HG02759 (cell line): ENCODE measurements at regions not wholly inside any gene's neighbourhood (a gene's known extent, or its start where the extent isn't known, plus 50 kb on each side); places are given as distances from the start of the nearest gene placed in this dataset.

Source experiments
- ATAC-seq: cut with Tn5 transposase; IDR thresholded peaks from one replicate; pipeline ENCODE4 v1.9.1; 2021; ENCODE audit warnings: mild to moderate bottlenecking, moderate library complexity; ENCODE audit not compliant: unreplicated experiment

GRCh38 chr5:26239588-26239987 lies 798.8 kb downstream of the CDH9 start:
- ATAC-seq, result no peak

DNA sequence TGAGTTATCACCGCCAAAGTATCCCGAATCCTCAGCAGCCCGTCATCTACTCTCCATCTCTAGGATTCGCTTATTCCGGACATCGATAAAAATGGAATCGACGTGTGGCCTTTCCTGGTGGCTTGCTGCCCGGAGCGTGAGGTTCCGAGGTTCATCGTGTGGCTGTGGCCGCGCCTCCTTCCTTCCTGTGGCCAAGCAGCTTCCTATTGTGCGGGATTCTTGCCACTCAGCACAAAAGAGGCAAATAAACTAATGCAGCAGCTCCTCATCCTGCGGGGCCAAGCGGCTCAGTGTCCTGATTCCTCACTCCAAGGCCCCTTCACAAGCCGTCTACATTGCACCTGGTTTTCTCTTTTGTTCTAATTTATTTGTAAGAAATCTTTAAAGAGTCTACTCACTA lies 800.9 kb downstream of the CDH9 start:
- no peak for ATAC-seq

DNA sequence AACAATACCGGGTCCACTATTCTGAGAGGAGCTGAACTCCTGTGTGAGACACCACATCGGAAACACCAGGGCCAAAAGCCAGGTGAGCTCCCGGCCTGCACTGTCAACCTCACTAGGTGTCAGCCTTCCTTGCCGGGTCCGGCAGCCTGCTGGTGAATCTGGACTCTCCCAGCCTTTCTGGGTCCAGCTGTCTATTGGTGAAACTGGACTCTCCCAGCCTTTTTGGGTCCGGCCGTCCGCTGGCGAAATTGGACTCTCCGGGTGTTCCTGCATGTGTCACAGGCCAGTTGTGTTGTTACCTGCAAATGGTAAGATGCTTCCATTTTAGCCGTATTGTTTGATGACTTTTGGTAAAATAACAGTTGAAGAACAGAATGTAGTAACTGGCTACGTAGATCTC lies 801.5 kb downstream of the CDH9 start:
- ATAC-seq, result no peak

GRCh38 chr5:26232706-26233105 lies 805.7 kb downstream of the CDH9 start:
- no peak for ATAC-seq

DNA sequence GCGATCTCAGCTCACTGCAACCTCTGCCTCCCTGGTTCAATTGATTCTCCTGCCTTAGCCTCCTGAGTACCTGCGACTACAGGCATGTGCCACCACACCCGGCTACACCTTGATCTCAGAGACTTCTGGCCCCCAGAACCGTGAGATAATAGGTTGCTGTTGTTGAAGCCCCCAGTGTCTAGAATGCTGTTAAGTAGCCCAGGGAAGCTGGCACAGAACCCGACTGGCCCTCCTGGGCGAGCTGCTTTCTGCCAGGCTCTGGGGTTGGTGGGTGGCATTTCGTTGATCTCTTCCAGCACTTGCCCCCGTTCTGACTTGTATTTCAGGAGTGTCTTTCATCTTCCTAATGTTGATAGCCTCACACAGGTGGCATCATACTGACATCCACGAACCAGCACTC lies 807.1 kb downstream of the CDH9 start:
- ATAC-seq, result no peak

- no peak for ATAC-seq
Observed at GRCh38 chr5:26229848-26230247, 808.5 kb downstream of the CDH9 start.

GRCh38 chr5:26227245-26227644 lies 811.1 kb downstream of the CDH9 start:
- no peak for ATAC-seq

- no peak for ATAC-seq
Observed at GRCh38 chr5:26205121-26205520, 833.3 kb downstream of the CDH9 start.

GRCh38 chr5:26193626-26194025 lies 844.8 kb downstream of the CDH9 start:
- no peak for ATAC-seq

- no peak for ATAC-seq
Observed at GRCh38 chr5:26192486-26192885, 845.9 kb downstream of the CDH9 start.

GRCh38 chr5:26181582-26181981 lies 856.8 kb downstream of the CDH9 start:
- ATAC-seq, result no peak

DNA sequence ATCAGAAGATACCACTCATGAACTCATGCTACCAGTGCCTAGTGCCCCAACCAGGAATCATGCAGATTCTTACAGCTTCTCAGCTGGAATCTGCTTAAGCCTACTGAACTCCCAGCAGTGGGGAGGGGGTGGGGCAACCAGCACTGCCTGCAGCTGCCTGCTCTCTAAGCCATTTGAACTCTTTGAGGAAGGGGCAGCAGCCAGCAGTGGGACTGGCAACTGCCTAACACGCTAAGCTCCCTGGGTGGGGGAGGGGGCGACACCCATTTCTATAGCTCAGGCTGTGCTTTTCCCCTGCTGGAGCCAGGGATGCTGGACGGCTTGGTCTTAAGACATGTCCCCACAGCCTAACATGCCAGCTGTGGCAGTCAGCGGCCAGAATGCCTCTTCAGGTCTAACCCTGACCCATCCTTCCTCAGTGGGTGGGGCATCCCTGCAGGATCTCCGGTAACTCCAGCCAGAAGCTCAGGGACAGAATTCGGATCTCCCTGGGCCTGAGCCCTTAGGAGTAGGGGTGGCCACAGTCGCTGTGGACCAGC lies 889.7 kb downstream of the CDH9 start:
- ATAC-seq, result no peak

DNA sequence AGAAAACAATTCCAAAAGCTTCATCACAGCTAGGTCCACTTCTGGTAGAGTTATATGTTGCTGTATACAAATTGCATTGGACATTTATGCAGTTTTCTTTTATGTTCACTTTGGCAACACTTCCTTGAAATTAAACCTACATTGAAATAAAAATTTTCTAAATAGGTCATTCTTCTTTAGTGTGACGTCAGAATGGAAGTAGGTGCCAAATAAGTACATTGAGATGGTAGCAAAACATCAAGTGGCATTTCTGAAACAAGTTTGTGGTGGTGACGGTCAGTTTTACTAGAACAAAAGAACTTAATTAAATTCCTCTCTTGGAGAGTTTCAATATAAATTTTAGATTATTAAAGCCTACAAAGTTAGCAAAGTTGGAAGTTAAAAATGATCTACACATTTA lies 895.1 kb downstream of the CDH9 start:
- no peak for ATAC-seq

DNA sequence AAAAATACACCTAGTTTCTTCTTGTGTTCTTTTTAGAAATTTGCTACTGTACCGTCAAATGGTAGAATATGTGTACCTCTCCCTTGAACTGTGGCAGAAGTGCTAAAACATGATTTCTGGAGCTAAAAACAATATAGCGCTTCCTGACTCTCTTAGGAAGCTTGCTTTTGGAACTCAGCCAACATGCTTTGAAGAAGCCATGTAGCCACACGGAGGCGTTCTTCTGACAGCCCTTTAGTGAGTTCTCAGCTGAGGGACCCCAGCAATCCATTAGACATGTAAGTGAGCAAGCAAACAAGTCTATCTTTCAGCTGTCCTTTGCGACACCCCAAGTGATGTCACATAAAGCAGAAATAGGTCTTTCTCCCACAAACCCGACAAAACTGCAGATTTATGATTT lies 917.0 kb downstream of the CDH9 start:
- ATAC-seq, result no peak

GRCh38 chr5:26104175-26104574 lies 934.2 kb downstream of the CDH9 start:
- ATAC-seq, result no peak

DNA sequence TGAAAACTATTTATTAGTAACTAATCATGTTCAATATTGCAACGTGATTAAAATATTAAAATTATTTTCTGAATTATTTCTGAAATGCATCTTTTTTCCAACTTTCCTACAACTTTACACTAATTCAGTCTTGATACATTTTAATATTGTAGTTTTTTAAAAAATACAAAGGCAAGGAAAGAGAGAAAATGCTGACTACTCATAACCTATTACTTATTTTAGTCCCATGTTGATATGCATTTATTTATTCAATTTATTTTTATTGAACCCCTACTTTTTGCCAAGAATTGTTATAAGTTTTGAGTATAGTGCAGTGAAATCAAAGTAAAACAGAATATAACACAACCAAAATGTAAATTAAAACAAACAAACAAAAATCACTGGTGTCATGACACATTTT lies 978.2 kb downstream of the CDH9 start:
- ATAC-seq, result no peak

DNA sequence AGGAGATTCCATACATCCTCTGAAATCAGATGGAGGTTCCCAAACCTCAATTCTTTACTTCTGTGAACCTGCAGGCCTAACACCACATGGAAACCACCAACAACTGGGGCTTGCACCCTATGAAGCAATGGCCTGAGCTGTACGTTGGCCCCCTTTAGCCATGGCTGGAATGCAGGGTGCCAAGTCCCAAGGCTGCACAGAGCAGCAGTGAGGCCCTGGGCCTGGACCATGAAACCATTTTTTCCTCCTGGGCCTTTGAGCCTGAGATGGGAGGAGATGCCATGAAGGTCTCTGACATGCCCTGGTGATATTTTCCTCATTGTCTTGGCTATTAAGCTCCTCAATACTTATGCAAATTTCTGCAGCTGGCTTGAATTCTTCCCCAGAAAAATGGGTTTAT lies 983.8 kb downstream of the CDH9 start:
- ATAC-seq, result no peak

GRCh38 chr5:26034813-26035212 lies 1003.6 kb downstream of the CDH9 start:
- ATAC-seq, result no peak

- ATAC-seq, result no peak
Observed at GRCh38 chr5:26031481-26031880, 1006.9 kb downstream of the CDH9 start.

- ATAC-seq, result no peak
Observed at GRCh38 chr5:26026044-26026443, 1012.3 kb downstream of the CDH9 start.

- no peak for ATAC-seq
Observed at GRCh38 chr5:26024774-26025173, 1013.6 kb downstream of the CDH9 start.

GRCh38 chr5:26023361-26023760 lies 1015.0 kb downstream of the CDH9 start:
- ATAC-seq, result no peak

GRCh38 chr5:26014206-26014605 lies 1024.2 kb downstream of the CDH9 start:
- ATAC-seq, result no peak

GRCh38 chr5:26012078-26012477 lies 1026.3 kb downstream of the CDH9 start:
- ATAC-seq, result no peak
